GM21619 (cell line): ENCODE measurements at regions not wholly inside any gene's neighbourhood (a gene's known extent, or its start where the extent isn't known, plus 50 kb on each side); places are given as distances from the start of the nearest gene placed in this dataset.
"Not testable (repeated sequence)": the region's sequence is repeated elsewhere in the genome, so short reads cannot be mapped to it uniquely, and the experiment has no call there.

Source experiments
- ATAC-seq: cut with Tn5 transposase; IDR thresholded peaks from one replicate; pipeline ENCODE4 v1.9.1; 2021; ENCODE audit not compliant: unreplicated experiment

DNA sequence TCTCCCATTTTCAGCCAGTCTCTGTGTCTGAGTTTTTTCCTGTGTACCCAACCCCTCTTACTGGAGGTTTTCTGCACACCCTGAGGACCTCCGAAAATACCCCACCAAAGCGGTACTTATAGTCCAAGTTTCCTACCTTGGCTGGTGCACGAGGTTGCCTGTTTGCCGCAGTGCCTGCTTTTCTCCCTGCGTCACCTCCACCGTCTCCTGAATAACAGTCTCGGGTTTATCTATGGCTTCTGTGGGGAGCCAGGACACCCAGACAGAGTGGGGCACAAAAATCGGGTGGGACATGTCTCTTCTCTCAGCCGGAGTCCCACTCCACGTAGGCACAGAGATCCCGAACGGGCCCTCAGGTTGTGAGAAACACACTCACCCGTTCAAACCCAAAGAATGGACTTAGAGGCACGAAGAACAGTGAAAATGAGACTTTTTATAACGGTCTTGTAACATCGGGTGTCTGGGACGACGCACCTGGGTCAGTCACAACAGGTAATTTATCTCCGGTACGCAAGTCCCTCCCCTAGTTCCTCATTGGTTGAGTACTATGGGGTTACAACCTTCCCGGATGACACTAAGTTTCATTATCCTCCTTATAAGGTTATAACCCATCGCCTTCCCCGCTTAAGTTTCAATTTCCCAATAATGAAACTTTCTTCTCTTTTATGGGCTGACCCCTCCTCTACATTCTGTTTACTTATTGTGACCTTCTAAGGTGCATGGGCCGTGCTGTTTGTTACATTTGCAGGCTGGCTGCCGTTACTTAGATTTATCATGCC lies 970.2 kb upstream of the COX7C start:
- no peak for ATAC-seq

DNA sequence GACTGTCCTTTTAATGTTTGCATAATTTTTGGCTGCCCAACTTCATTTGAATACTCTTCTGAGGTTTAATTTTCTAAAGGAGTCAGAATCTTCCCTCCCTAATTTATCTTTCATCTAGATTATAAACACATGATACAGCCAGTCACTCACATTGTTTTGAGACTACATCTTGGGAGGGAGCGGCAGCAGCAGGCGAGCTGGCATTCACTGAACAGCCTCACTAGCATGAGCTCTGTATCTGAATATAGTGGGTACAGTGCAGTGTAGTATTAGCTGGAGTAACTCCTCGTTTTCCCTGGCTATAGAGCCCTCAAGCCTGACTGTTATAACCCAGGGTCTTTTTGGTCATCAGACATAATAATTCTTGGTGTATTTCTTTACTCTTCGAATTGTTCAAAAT lies 969.2 kb upstream of the COX7C start:
- no peak for ATAC-seq

DNA sequence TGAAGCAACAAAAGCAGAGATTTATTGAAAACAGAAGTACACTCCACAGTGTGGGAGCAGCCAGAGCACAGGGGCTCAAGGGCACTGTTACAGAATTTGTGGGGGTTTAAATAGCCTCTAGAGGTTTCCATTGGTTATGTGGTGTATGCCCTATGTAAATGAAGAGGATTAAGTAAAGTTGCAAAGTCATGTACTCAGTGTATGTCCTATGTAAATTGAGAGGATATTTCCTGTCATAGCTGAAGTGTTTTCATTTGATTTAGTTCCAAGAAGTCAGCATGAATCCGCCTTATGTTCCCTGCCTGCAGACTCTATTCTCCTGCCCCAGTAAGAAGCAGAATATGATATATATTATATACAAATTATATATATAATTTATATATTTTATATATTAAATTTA lies 966.0 kb upstream of the COX7C start:
- no peak for ATAC-seq

DNA sequence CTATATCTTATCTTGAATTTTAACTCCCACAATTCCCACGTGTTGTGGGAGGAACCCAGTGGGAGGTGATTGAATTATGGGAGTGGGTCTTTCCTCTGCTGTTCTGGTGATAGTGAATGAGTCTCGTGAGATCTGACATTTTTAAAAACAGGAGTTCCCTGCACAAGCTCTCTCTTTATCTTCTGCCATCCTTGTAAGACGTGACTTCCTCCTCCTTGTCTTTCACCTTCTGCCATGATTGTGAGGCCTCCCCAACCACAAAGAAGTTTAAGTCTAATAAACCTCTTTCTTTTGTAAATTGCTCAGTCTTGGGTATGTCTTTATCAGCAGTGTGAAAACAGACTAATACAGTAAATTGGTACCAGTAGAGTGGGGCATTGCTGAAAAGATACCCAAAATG lies 963.6 kb upstream of the COX7C start:
- ATAC-seq = not testable (repeated sequence)

DNA sequence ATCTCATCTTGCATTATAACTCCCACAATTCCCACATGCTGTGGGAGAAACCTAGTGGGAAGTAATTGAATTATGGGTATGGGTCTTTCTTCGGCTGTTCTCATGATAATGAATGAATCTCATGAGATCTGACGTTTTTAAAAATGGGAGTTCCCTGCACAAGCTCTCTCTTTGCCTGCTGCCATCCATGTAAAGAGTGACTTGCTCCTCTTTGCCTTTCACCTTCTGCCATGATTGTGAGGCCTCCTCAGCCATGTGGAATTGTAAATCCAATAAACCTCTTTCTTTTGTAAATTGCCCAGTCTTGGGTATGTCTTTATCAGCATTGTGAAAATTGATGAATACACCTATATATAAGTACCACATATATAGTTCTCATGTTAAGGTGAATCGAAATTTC lies 961.7 kb upstream of the COX7C start:
- ATAC-seq = no peak

DNA sequence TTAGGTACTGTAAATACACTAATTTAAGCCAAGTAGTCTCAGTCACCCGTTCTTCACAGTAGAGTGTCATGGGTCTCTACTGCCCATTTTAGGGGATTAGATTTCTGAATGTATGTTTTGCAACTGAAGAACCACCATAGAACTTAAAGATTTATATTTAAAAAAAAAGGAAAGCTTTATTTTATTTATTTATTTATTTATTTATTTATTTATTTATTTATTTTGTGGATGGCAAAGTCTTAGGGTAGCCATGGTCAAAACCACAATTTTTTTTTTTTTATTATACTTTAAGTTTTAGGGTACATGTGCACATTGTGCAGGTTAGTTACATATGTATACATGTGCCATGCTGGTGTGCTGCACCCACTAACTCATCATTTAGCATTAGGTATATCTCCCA lies 960.4 kb upstream of the COX7C start:
- not testable (repeated sequence) for ATAC-seq

DNA sequence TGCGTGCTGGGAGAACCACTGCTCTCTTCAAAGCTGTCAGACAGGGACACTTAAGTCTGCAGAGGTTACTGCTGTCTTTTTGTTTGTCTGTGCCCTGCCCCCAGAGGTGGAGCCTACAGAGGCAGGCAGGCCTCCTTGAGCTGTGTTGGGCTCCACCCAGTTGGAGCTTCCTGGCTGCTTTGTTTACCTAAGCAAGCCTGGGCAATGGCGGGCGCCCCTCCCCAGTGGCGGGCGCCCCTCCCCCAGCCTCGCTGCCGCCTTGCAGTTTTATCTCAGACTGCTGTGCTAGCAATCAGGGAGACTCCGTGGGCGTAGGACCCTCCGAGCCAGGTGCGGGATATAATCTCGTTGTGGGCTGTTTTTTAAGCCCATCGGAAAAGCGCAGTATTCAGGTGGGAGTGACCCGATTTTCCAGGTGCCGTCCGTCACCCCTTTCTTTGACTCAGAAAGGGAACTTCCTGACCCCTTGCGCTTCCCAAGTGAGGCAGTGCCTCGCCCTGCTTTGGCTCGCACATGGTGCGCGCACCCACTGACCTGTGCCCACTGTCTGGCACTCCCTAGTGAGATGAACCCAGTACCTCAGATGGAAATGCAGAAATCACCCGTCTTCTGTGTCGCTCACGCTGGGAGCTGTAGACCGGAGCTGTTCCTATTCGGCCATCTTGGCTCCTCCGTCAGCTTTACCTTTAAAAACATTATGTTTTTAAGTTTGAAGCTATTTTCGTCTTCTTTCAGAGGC lies 954.6 kb upstream of the COX7C start:
- ATAC-seq = not testable (repeated sequence)

DNA sequence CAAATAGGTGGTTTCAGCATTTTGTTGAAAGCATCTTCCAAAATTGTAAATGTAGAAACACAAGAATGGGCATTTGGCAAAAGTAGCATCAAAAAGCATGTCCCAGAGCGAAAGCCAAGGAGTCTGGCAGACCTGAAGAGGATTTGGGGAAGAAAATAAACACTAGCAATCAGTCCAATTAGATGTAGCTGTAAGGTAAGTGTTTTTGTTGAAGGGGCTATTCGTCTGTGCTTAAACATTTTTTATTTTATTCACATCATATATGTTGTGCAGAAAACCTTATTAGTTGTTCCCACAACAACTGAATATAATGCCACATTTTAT lies 954.1 kb upstream of the COX7C start:
- ATAC-seq = no peak

DNA sequence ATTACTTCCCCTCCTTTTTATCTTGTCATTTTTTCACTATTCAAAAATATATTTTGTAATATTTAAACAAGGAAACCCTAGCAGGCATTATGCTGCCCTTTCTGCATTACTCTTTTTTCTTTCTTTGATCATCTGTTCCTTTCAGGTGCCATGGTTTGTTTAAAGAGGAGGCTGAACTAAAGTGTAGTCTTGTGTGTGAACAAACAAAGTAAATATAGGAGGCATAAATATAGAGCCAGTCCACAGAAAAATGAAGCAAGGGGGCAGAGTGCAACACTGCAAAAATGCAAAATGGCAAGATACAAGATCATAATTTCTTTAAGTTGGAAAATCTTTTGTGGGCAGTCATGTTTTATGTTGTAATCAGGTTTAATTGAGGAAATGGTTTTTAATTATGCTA lies 947.3 kb upstream of the COX7C start:
- ATAC-seq = no peak

DNA sequence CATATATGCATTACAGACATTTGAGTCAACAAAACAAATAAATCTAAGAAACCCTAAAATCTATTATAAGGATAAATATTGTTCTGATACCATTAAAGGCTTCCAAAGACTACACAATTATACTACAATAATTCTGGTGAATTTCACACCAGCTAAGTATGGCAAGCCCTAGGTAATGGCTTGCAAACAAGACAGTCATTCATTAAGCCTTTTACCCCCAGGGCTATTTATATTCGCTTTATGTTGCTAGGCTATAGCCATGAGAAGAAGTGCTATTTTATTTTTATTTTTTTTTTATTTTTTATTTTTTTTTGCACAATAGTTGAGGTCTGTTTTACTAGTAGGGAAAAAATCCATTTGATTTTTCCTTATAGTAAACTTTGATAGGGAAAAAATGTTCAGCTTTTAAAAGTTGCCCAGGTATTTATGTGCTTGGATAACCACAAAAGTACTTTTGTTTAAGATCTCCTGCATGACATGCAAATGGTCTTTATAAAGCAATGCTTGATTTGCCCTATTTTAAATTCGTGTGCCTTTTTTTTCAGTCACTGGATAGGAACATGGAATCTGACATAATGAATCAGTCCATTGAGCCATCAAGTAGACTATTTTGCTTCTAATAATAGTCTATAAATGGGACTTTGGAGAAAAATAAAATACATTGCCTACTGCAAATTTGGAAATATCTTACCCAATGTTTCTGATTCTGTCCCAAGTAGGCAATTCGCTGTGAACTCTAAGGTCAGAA lies 946.3 kb upstream of the COX7C start:
- ATAC-seq = no peak

DNA sequence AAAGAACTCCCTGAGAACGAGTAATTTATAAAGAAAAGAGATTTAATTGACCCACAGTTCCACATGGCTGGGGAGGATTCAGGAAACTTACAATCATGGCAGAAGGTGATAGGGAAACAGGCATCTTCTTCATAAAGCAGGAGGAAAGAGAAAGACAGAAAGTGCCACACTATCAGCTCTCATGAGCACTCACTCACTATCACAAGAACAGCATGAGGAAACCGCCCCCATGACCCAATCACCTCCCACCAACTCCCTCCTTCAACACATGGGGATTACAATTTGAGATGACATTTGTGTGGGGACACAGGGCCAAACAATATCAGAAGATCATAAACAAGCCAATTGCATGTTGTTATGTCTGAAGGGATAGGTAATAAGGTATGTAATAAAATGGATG lies 935.9 kb upstream of the COX7C start:
- ATAC-seq = no peak

DNA sequence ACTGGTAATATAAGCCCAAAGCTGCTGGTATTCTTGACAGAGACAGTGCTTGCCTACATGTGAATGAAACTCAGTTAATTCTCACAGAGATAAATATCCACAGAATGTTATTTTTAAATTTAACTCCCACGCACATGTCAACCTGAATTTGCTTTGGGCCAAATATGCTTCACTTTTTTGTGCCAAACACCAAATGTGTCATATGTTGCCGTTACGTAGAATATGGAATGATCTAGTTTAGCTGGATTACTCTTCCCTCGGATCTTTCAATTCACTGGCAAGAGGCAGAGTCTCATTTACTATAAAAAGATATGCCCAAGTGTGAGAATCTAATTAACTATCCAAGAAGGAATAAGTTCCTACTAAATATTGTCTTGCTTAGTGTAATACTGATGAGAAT lies 933.4 kb upstream of the COX7C start:
- no peak for ATAC-seq

DNA sequence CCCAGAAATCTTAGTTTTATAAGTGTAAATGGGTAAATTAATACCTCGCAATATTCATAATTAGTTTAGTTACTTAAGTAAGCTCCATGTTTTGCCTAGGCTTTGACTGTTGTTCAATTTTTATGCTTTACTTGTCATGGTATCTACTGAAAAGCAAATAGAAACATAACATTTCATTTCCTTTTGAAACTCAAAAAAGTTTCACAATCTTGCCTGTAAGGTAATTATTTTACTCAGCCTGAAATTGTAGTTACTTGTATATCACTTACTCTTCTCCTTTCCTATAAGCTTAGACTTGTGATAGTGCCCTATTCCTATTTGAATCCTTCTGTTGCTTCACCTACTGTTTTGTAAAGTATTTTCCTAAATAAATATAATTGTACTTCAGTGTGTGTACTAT lies 914.4 kb upstream of the COX7C start:
- ATAC-seq = no peak

DNA sequence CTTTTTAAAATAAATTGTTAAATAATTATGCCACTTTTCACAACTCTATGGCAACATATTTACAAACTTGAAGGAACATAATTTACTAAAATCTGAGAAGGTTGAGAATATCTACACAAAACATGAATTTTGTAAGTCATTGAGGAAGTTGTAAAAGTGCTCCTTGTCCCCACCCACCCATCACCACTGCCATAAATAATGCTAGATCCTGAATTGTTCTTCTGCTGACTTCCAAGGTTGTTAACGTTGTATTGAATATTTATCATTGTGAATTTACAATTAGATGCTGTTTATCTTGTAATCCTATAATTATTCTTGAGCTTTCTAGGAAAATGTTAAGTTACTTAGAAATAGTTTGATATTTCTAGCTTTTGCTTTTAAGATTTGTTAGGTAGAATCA lies 908.0 kb upstream of the COX7C start:
- ATAC-seq = no peak

DNA sequence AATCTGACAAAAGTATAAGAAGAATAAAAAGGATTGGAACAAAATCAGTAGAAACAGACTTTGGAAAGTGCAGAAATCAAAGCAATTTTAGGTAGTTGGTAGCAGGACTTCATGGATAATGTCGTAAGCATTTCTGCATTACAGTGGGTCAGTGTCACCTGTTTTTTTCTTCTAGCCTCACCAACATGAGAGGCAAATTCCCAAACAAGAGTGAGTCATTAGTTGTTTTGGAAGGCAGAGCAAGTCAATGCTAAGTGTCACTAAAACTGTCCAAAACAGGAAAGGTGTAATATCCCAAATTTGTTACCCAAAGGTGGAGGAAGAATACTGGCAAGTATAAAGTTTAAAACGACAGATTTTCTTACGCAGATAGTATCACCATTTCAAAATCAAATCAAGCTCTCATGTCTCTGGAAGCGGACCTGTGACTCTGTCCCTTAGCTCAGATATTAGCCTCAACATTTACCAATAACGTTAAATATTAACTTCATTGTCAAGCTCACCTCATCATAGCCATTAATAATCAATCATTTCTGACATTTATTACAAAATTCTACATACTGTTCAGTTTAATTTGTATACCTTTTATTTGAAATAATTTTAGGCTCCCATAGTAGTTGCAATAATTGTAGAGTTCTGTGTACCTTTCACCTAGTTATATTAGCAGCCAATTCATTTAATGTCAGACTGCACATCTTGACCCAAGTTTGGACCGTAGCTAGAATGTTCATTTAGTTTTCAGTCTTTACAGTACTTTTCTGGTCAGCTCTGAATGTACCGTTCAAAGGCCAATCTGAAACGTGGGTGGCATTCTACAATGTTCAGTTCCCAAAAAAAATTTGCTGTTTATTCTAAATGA lies 901.2 kb upstream of the COX7C start:
- ATAC-seq = no peak

DNA sequence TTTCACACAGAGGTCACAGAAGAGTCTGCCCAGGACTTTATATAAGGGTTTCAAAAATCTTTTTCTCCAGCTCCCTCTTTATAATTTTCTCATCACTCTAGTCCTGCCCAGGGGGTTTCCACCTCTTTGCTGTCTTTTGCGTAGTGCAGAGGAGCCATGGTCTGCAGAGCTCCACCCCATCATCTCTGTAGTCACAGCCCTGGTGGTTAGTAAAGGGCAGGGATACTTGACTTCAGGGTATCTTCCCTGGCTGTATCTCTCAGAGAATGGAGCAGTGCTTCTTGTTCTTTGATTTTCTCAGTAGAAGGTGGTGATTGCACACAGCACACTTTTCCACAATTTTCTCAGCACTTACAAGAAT lies 900.6 kb upstream of the COX7C start:
- ATAC-seq = no peak

DNA sequence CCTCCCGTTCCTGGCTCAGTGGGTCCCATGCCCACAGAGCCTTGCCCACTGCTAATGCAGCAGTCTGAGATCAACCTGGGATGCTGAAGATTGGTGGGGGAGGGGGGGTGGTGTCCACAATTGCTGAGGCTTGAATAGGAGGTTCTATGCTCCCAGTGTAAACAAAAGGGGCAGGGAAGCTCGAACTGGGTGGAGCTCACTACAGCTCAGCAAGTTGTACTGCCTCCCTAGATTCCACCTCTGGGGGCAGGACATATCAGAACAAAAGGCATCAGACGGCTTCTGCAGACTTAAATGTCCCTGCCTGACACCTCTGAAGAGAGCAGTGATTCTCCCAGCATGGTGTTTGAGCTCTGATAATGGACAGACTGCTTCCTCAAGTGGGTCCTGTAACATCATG lies 885.6 kb upstream of the COX7C start:
- ATAC-seq = no peak

DNA sequence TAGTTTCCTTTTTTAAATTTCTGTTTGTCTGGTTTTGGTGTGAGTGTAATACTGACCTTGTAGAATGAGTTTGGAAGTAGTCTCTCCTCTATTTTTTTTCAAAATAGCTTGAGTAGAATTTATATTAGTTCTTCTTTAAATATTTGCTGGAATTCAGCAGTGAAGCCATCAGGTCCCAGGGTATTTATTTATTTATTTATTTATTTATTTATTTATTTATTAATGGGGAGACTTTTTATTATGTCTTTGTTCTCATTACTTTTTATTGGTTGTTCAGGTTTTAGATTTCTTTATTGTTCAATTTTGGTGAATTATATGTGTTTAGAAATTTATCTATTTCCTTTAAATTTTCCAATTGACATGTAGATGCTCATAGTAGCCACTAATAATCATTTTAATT lies 875.8 kb upstream of the COX7C start:
- no peak for ATAC-seq

DNA sequence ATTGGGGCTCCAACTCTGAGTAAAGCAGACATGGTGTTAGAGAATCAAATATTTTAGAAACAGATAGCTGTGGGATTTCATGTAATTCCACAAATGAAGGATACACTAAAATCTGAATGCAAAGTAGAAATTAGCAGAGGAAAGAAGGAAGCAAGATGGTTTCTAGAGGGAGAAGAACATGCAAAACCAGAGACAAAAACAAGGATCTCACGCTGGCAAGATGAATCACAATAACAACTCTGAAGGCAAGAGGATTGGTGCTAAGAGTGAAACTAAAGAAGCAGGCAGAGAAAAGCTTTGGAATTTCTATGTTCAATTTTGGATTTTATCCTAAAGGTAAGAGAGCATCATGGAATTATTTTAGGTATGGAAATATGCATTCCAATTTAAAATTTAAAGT lies 857.2 kb upstream of the COX7C start:
- no peak for ATAC-seq

DNA sequence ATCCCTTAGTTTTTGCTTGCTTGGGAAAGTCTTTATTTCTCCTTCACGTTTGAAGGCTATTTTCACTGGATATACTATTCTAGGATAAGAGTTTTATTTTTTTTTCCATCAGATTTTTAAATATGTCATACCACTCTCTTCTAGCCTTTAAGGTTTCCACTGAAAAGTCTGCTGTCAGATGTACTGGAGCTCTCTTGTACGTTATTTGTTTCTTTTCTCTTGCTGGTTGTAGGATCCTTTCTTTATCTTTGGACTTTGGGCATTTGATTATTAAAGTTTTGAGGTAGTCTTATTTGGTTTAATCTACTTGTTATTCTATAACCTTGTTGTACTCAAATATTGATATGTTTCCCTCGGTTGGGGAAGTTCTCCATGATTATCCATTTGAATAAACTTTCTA lies 848.4 kb upstream of the COX7C start:
- no peak for ATAC-seq

DNA sequence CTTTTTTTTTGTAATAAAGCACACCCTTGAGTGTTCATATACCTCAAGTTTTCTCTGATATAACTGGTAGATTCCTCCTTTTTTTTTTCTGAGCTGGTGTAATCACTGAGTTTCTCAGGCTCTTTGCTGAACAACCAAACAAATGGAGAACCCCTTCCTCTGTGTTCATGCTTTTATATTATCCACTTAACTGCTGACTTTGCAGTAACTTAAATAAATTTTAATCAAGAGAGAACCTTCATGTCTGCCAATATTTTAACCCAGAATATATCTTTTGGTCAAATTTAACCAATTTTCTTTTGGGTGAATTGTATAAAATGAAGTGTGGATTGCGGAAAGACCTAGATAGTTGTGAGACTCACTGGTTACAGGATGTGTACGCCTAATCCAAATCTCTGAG lies 833.0 kb upstream of the COX7C start:
- ATAC-seq = no peak
